H9 (cell line): ENCODE measurements at regions not wholly inside any gene's neighbourhood (a gene's known extent, or its start where the extent isn't known, plus 50 kb on each side); places are given as distances from the start of the nearest gene placed in this dataset.

ENCODE experiments used
- DNase-seq: peaks from one replicate; pipeline ENCODE4 v3.0.0-alpha.2; 2017
- H2AFZ ChIP-seq: one replicate; pipeline ENCODE4 v1.6.1; 2013; ENCODE audit warnings: mild to moderate bottlenecking, low read length, control low read depth, moderate library complexity
- H2AK5ac ChIP-seq: 2 replicates; pipeline ENCODE4 v1.6.1; 2013; ENCODE audit warnings: low read length, control low read depth, mixed read lengths; ENCODE audit not compliant: insufficient read length
- H2BK120ac ChIP-seq: one replicate; pipeline ENCODE4 v1.6.1; 2013; ENCODE audit warnings: low read depth, mild to moderate bottlenecking, low read length, control low read depth, inconsistent platforms; ENCODE audit not compliant: poor library complexity, severe bottlenecking
- H2BK12ac ChIP-seq: 2 replicates; pipeline ENCODE4 v1.6.1; 2013; ENCODE audit warnings: low read length, control low read depth, mixed read lengths, low read depth; ENCODE audit not compliant: insufficient read length
- H2BK15ac ChIP-seq: 2 replicates; pipeline ENCODE4 v1.6.1; 2013; ENCODE audit warnings: low read depth, low read length, control low read depth
- H2BK20ac ChIP-seq: one replicate; pipeline ENCODE4 v1.6.1; 2013; ENCODE audit warnings: low read depth, mild to moderate bottlenecking, low read length, control low read depth, inconsistent platforms; ENCODE audit not compliant: poor library complexity, severe bottlenecking
- H2BK5ac ChIP-seq: 2 replicates; pipeline ENCODE4 v1.6.1; 2013; ENCODE audit warnings: low read length, control low read depth, mixed read lengths; ENCODE audit not compliant: insufficient read length
- H3K14ac ChIP-seq: 2 replicates; pipeline ENCODE4 v1.6.1; 2013; ENCODE audit warnings: low read length, control low read depth; ENCODE audit not compliant: insufficient read depth
- H3K18ac ChIP-seq: 2 replicates; pipeline ENCODE4 v1.6.1; 2013; ENCODE audit warnings: low read depth, mild to moderate bottlenecking, mixed read lengths, low read length, control low read depth; ENCODE audit not compliant: insufficient read length
- H3K23ac ChIP-seq: 2 replicates; pipeline ENCODE4 v1.6.1; 2013; ENCODE audit warnings: low read length, control low read depth, mixed read lengths, low read depth; ENCODE audit not compliant: insufficient read length
- H3K23me2 ChIP-seq: 2 replicates; pipeline ENCODE4 v1.6.1; 2013; ENCODE audit warnings: low read depth, mild to moderate bottlenecking, mixed read lengths, low read length, control low read depth; ENCODE audit not compliant: insufficient read length, poor library complexity, severe bottlenecking
- H3K27ac ChIP-seq: 2 replicates; pipeline ENCODE4 v1.5.1; 2013; ENCODE audit warnings: low read length, control low read depth, mixed read lengths, low read depth; ENCODE audit not compliant: insufficient read length
- H3K27me3 ChIP-seq: 2 replicates; pipeline ENCODE4 v1.6.1; 2013; ENCODE audit warnings: low read length, control low read depth, inconsistent platforms; ENCODE audit not compliant: insufficient read depth
- H3K4ac ChIP-seq: 2 replicates; pipeline ENCODE4 v1.6.1; 2013; ENCODE audit warnings: low read depth, mild to moderate bottlenecking, control low read depth, inconsistent platforms, low read length, moderate library complexity
- H3K4me1 ChIP-seq: 2 replicates; pipeline ENCODE4 v1.6.1; 2013; ENCODE audit warnings: low read length, control low read depth, inconsistent platforms; ENCODE audit not compliant: insufficient read depth
- H3K4me2 ChIP-seq: 2 replicates; pipeline ENCODE4 v1.6.1; 2013; ENCODE audit warnings: low read length, control low read depth, mixed read lengths; ENCODE audit not compliant: insufficient read length, insufficient read depth
- H3K56ac ChIP-seq: 2 replicates; pipeline ENCODE4 v1.6.1; 2013; ENCODE audit warnings: low read depth, mild to moderate bottlenecking, mixed read lengths, low read length, control low read depth; ENCODE audit not compliant: insufficient read length
- H3K79me1 ChIP-seq: 2 replicates; pipeline ENCODE4 v1.6.1; 2013; ENCODE audit warnings: low read depth, mild to moderate bottlenecking, moderate library complexity, low read length, control low read depth, inconsistent platforms; ENCODE audit not compliant: insufficient read depth, poor library complexity, severe bottlenecking
- H3K79me2 ChIP-seq: 2 replicates; pipeline ENCODE4 v1.6.1; 2013; ENCODE audit warnings: low read length, control low read depth, inconsistent platforms; ENCODE audit not compliant: insufficient read depth
- H3K9ac ChIP-seq: 2 replicates; pipeline ENCODE4 v1.6.1; 2013; ENCODE audit warnings: low read length, control low read depth, mixed read lengths; ENCODE audit not compliant: insufficient read length; ENCODE audit errors: extremely low read depth
- H3K9me3 ChIP-seq: one replicate; pipeline ENCODE4 v1.6.1; 2013; ENCODE audit warnings: low read depth, low read length, inconsistent platforms; ENCODE audit not compliant: control insufficient read depth
- H3T11ph ChIP-seq: one replicate; pipeline ENCODE4 v1.6.1; 2013; ENCODE audit warnings: mild to moderate bottlenecking, low read length, control low read depth, inconsistent platforms
- H4K20me1 ChIP-seq: one replicate; pipeline ENCODE4 v1.6.1; 2013; ENCODE audit not compliant: control insufficient read depth, insufficient read length, insufficient read depth
- H4K5ac ChIP-seq: 2 replicates; pipeline ENCODE4 v1.6.1; 2013; ENCODE audit warnings: low read depth, mild to moderate bottlenecking, mixed read lengths, low read length, control low read depth; ENCODE audit not compliant: insufficient read length
- H4K8ac ChIP-seq: replicated peaks from 2 replicates; pipeline ENCODE4 v1.6.1; 2013; ENCODE audit warnings: low read length, control low read depth, mixed read lengths, low read depth; ENCODE audit not compliant: insufficient read length
- H4K91ac ChIP-seq: 2 replicates; pipeline ENCODE4 v1.6.1; 2013; ENCODE audit warnings: low read depth, mild to moderate bottlenecking, moderate library complexity, mixed read lengths, low read length, control low read depth; ENCODE audit not compliant: insufficient read length
- H3K27ac Mint-ChIP-seq, 3 experiments: 2 replicates in 2 of 3; 3 replicates in 1 of 3; pipeline ENCODE4 v1.8.0; 2020 to 2021; ENCODE audit warnings: mixed read lengths in 3 of 3, mild to moderate bottlenecking in 1 of 3, moderate library complexity in 1 of 3
- H3K27me3 Mint-ChIP-seq: 2 replicates; pipeline ENCODE4 v1.8.0; 2021; ENCODE audit warnings: low read depth, mild to moderate bottlenecking, moderate library complexity, mixed read lengths
- H3K36me3 Mint-ChIP-seq, 3 experiments: 2 replicates in 2 of 3; 3 replicates in 1 of 3; pipeline ENCODE4 v1.8.0; 2020 to 2021; ENCODE audit warnings: low read depth in 3 of 3, mixed read lengths in 3 of 3; ENCODE audit not compliant: insufficient read depth in 1 of 3
- H3K4me1 Mint-ChIP-seq, 2 experiments: 2 replicates each; pipeline ENCODE4 v1.8.0; 2020; ENCODE audit warnings: mixed read lengths in 2 of 2
- H3K4me3 Mint-ChIP-seq, 2 experiments: 2 replicates in 1 of 2; 3 replicates in 1 of 2; pipeline ENCODE4 v1.8.0; 2020 to 2021; ENCODE audit warnings: mild to moderate bottlenecking in 2 of 2, mixed read lengths in 2 of 2, moderate library complexity in 1 of 2
- H3K9me3 Mint-ChIP-seq, 2 experiments: 2 replicates in 1 of 2; 3 replicates in 1 of 2; pipeline ENCODE4 v1.8.0; 2020; ENCODE audit warnings: mild to moderate bottlenecking in 2 of 2, mixed read lengths in 2 of 2, moderate library complexity in 1 of 2
- CTCF ChIP-seq: fragments of 200-600 bp; sonication (generic); conservative IDR thresholded peaks from 3 replicates; pipeline ENCODE4 v1.8.0; 2021; ENCODE audit warnings: antibody characterized with exemption, mild to moderate bottlenecking

DNA sequence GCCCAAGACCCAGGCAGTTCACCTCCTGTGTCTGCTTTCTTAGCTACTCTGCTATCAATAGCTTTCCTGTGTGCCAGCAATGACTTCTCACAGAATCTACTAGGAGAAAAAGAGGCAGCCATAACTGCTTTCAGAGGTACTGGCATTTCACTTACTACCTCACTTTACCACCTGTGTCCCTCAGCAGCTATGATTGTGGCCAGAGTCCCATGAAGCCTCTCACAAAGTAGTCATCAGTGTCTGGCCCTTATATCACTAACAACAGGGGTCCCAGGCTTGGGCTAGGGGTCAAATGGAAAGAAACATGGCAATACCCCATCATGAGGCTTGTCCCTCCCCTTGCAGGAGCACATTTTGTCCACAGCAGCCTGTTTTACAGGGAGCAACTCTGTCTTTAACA, 62.7 kb upstream of the EPS8L3 start:
- H4K5ac ChIP-seq, result no peak overlapping the region

More for the DNA sequence above, 62.7 kb upstream of the EPS8L3 start:
- TF ChIP-seq CTCF, result no peak
- peaks cover 21 to 30% of the 10 kb centered on the region in 2 experiments for H3K4me1 Mint-ChIP-seq
- Histone ChIP-seq H2BK15ac (no peak overlapping the region), H3K27me3 (no peaks in the 10 kb centered on the region), H2BK20ac (no peak overlapping the region), H3K18ac (no peak overlapping the region), H4K20me1 (no peaks in the 10 kb centered on the region), H3K23ac (no peak overlapping the region), H2BK5ac (no peak overlapping the region), H2AFZ (no peak overlapping the region), H3K56ac (no peak overlapping the region), H3T11ph (no peak overlapping the region), H2BK12ac (no peak overlapping the region), H4K91ac (no peak overlapping the region), H3K4me1 (no peaks in the 10 kb centered on the region; the same call in 1 of the 2 replicates), H3K14ac (no peak overlapping the region), H3K27ac (no peak overlapping the region), H3K79me1 (no peaks in the 10 kb centered on the region), H3K79me2 (no peaks in the 10 kb centered on the region), H3K4me2 (no peak overlapping the region), H4K8ac (no peak overlapping the region), H3K4ac (no peak overlapping the region), H2BK120ac (no peak overlapping the region), H3K23me2 (no peaks in the 10 kb centered on the region), H3K9me3 (peaks cover 4% of the 10 kb centered on the region), H2AK5ac (no peak overlapping the region), H3K9ac (no peak overlapping the region)
- H3K27me3 Mint-ChIP-seq, result no peaks in the 10 kb centered on the region; the same call in 1 of the 2 replicates
- H3K9me3 Mint-ChIP-seq, result peaks cover 7 to 8% of the 10 kb centered on the region in 2 experiments
- H3K4me3 Mint-ChIP-seq, result no peak overlapping the region
- peaks cover 0 to 13% (median 7%) of the 10 kb centered on the region in 3 experiments; a peak in 4 of 7 replicates for H3K36me3 Mint-ChIP-seq
- DNase-seq, result no peak
- no peak overlapping the region for H3K27ac Mint-ChIP-seq
